Uterus (tissue), 3 donors: ENCODE measurements at regions not wholly inside any gene's neighbourhood (a gene's known extent, or its start where the extent isn't known, plus 50 kb on each side); places are given as distances from the start of the nearest gene placed in this dataset.

Experiments used
- DNase-seq, 2 donors: peaks; one replicate each; pipeline ENCODE4 v3.0.0-alpha.2; 2019 to 2020
- H3K27ac ChIP-seq, 2 donors: fragments of 200-600 bp; sonication (generic); 1 replicate in 1 of 2; 2 replicates in 1 of 2; pipeline ENCODE4 v1.5.1; 2016 to 2018
- H3K27me3 ChIP-seq, 2 donors: fragments of 200-600 bp; sonication (generic); one replicate each; pipeline ENCODE4 v1.5.1; 2018 to 2019; ENCODE audit warnings: control low read depth in 1 of 2
- H3K36me3 ChIP-seq, 2 donors: fragments of 200-600 bp; sonication (generic); one replicate each; pipeline ENCODE4 v1.5.1; 2019; ENCODE audit warnings: control low read depth in 1 of 2
- H3K4me1 ChIP-seq, 2 donors: fragments of 200-600 bp; sonication (generic); one replicate each; pipeline ENCODE4 v1.5.1; 2018 to 2019; ENCODE audit warnings: control low read depth in 1 of 2
- H3K4me3 ChIP-seq, 2 donors: fragments of 200-600 bp; sonication (generic); 1 replicate in 1 of 2; 2 replicates in 1 of 2; pipeline ENCODE4 v1.5.1; 2018 to 2019; ENCODE audit warnings: mild to moderate bottlenecking in 1 of 2
- H3K9me3 ChIP-seq, 2 donors: fragments of 200-600 bp; sonication (generic); one replicate each; pipeline ENCODE4 v1.5.1; 2019; ENCODE audit warnings: control low read depth in 1 of 2
- POLR2A ChIP-seq, 2 donors: fragments of 450-650 bp; IDR thresholded peaks; one replicate each; pipeline ENCODE4 v1.6.1; 2016; ENCODE audit warnings: antibody characterized with exemption in 2 of 2, mild to moderate bottlenecking in 1 of 2, moderate library complexity in 1 of 2
- intact Hi-C: fragments of 100-400 bp; cut with DNase I; formaldehyde crosslinking; loops from one replicate; pipeline ENCODE4 v1.15.1; 2023; ENCODE audit warnings: low total_unique reads
- TF ChIP-seq, protein P1 (sequence below), 4 experiments: fragments of 200-600 bp in 2 of 4; fragments of 450-650 bp in 2 of 4; sonication (generic) in 2 of 4; IDR thresholded peaks; one replicate each; pipeline ENCODE4 v1.5.1; 2016 to 2019; ENCODE audit warnings: antibody characterized with exemption in 4 of 4, mild to moderate bottlenecking in 2 of 4, moderate library complexity in 1 of 4
- donor health status: DM: yes; HTN: yes; CAD: no.

DNA sequence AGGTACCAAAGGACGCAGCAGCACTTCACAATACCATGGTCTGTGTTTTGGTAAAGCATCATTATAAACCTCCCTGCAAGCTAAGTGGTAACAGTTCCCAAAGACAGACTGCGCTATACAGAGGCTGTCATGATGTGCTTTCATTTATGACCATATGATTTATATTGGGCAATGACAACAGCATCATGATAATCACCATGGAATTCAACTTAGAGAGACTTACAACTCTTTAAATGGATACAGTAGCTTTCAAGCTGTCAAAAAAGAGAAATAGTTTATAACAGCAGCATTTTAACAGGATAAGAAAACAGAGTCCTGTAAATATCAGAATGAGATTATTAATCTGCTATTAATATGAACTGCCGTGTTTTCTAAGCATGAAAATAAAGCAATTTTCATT is 341.7 kb downstream of the GPR37 start:
- H3K36me3 ChIP-seq = no peaks in the 10 kb centered on the region
- no peak for DNase-seq
- no peak overlapping the region for H3K4me3 ChIP-seq
- no peak for TF ChIP-seq POLR2A (IDR thresholded peaks at IDR 0.05)
- TF ChIP-seq, protein P1, sequence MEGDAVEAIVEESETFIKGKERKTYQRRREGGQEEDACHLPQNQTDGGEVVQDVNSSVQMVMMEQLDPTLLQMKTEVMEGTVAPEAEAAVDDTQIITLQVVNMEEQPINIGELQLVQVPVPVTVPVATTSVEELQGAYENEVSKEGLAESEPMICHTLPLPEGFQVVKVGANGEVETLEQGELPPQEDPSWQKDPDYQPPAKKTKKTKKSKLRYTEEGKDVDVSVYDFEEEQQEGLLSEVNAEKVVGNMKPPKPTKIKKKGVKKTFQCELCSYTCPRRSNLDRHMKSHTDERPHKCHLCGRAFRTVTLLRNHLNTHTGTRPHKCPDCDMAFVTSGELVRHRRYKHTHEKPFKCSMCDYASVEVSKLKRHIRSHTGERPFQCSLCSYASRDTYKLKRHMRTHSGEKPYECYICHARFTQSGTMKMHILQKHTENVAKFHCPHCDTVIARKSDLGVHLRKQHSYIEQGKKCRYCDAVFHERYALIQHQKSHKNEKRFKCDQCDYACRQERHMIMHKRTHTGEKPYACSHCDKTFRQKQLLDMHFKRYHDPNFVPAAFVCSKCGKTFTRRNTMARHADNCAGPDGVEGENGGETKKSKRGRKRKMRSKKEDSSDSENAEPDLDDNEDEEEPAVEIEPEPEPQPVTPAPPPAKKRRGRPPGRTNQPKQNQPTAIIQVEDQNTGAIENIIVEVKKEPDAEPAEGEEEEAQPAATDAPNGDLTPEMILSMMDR (IDR thresholded peaks at IDR 0.05) = no peak
- H3K27me3 ChIP-seq = no peaks in the 10 kb centered on the region
- intact Hi-C loops = no loop called here
- no peaks in the 10 kb centered on the region for H3K4me1 ChIP-seq
- no peaks in the 10 kb centered on the region for H3K9me3 ChIP-seq
- H3K27ac ChIP-seq = no peak overlapping the region

DNA sequence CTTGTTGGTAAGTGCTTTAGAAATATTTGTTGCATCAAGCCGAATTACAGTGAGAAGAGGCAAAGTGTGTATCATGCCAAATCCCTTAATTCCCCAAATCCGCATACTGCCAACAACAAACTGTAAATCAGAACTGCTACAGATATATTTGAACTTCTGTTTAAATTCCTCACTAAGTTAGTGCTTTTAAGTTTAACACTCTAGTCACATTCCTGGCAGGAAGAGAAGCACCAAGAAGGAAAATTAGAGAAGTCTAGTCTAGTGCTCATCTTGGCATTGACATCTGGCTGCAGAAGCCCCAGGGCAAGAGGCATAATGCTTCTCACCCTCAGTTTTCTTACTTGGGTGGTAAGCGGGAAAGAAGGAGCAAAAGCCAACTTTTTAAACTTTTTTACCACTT is 343.5 kb downstream of the GPR37 start:
- intact Hi-C loops = no loop called here
- DNase-seq = no peak
- Histone ChIP-seq H3K4me3 (no peak overlapping the region), H3K27ac (no peak overlapping the region), H3K27me3 (no peaks in the 10 kb centered on the region), H3K4me1 (no peaks in the 10 kb centered on the region), H3K36me3 (no peaks in the 10 kb centered on the region), H3K9me3 (no peaks in the 10 kb centered on the region)
- no peak for TF ChIP-seq POLR2A (IDR thresholded peaks at IDR 0.05)
- TF ChIP-seq, protein P1 (IDR thresholded peaks at IDR 0.05) = no peak

DNA sequence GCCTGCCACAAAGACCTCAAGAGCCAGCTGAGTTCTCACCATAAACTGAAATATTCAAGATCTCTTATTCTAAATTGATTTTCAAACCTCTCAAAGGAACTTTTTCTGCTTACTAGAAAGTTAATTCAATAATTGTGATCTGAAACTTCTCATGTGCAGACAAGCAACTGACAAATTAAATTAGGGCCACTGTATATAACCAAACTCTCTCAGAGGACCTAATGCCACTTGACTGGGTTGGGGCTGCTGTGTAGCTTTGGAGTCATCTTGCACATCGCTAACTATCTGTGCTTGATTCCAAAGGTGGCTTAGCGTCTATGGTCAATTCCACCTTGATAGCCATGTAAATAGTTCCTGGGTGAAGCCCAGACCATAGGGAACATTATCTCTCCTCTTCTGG is 345.2 kb downstream of the GPR37 start:
- intact Hi-C loops = no loop called here
- no peak for TF ChIP-seq POLR2A (IDR thresholded peaks at IDR 0.05)
- TF ChIP-seq, protein P1 (IDR thresholded peaks at IDR 0.05) = no peak
- H3K36me3 ChIP-seq = no peaks in the 10 kb centered on the region

DNA sequence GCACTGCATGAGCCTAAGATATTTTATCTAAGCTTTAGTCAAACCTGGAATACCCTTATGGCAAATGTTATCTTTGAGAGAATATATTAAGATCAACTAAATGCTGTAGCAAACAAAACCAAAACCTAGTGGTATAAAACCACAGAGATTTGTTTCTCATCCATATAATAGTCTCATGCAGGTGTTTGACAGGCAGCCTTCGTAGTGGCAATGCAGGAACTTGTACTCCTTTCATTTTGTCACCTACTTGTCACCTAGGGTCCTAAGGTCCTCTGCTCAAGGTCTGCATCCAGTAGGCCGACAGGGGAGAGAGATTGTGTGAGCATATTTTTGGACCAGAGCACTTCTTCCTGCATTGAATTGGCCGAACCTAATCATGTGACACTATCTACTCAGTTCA is 352.6 kb downstream of the GPR37 start:
- Histone ChIP-seq H3K4me1 (no peaks in the 10 kb centered on the region), H3K27me3 (no peaks in the 10 kb centered on the region), H3K27ac (no peak overlapping the region), H3K36me3 (no peaks in the 10 kb centered on the region), H3K9me3 (no peaks in the 10 kb centered on the region), H3K4me3 (no peak overlapping the region)
- no peak for DNase-seq
- intact Hi-C loops = no loop called here
- TF ChIP-seq, protein P1 (IDR thresholded peaks at IDR 0.05) = no peak
- TF ChIP-seq POLR2A (IDR thresholded peaks at IDR 0.05) = no peak

More for the DNA sequence above, 345.2 kb downstream of the GPR37 start:
- no peak for DNase-seq
- no peaks in the 10 kb centered on the region for H3K4me1 ChIP-seq
- no peak overlapping the region for H3K27ac ChIP-seq
- H3K9me3 ChIP-seq = no peaks in the 10 kb centered on the region
- no peak overlapping the region for H3K4me3 ChIP-seq
- H3K27me3 ChIP-seq = no peaks in the 10 kb centered on the region

DNA sequence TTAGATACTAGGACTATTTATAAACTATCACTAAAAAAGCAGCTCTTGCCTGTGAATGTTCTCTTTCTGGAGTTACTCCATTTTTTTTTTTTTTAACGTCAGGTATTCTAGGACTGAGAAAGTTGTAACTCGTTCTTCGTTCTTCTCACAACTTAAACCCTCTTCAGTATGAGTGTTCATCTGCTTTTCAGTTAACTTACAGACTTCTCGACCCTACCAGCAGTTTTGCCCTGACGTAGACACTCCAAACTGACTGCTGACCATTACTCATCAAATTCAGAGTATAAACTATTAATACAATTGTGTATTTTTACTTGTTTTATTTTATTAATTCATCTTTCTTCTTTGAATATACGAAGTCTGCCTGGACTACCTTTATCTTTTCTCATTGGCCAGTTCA is 353.1 kb downstream of the GPR37 start:
- intact Hi-C loops = no loop called here
- no peak for DNase-seq
- Histone ChIP-seq H3K4me1 (no peaks in the 10 kb centered on the region), H3K9me3 (no peaks in the 10 kb centered on the region), H3K27me3 (no peaks in the 10 kb centered on the region), H3K36me3 (no peaks in the 10 kb centered on the region), H3K4me3 (peak overlapping the region in 1 of 2 donors; percentile 11), H3K27ac (no peak overlapping the region)
- TF ChIP-seq, protein P1 (IDR thresholded peaks at IDR 0.05) = no peak
- no peak for TF ChIP-seq POLR2A (IDR thresholded peaks at IDR 0.05)
